Astrocyte of the cerebellum (primary cell): ENCODE measurements at regions not wholly inside any gene's neighbourhood (a gene's known extent, or its start where the extent isn't known, plus 50 kb on each side); places are given as distances from the start of the nearest gene placed in this dataset.

ENCODE experiments used
- DNase-seq: peaks from one replicate; pipeline ENCODE4 v3.0.0-alpha.2; 2011; ENCODE audit warnings: low read depth
- H3K4me3 ChIP-seq: 2 replicates; pipeline ENCODE4 v1.5.1; 2011; ENCODE audit warnings: mild to moderate bottlenecking, low read depth, low read length, moderate library complexity
- in situ Hi-C: cut with HindIII; loops from 2 replicates; pipeline ENCODE4 v1.10.0; 2017; ENCODE audit warnings: low sequenced_read_pairs
- TF ChIP-seq, protein P1 (sequence below): IDR thresholded peaks from 2 replicates; pipeline ENCODE4 v1.5.1; 2012; ENCODE audit warnings: low read length, low read depth, moderate library complexity, mild to moderate bottlenecking; ENCODE audit errors: missing control alignments

- TF ChIP-seq, protein P1, sequence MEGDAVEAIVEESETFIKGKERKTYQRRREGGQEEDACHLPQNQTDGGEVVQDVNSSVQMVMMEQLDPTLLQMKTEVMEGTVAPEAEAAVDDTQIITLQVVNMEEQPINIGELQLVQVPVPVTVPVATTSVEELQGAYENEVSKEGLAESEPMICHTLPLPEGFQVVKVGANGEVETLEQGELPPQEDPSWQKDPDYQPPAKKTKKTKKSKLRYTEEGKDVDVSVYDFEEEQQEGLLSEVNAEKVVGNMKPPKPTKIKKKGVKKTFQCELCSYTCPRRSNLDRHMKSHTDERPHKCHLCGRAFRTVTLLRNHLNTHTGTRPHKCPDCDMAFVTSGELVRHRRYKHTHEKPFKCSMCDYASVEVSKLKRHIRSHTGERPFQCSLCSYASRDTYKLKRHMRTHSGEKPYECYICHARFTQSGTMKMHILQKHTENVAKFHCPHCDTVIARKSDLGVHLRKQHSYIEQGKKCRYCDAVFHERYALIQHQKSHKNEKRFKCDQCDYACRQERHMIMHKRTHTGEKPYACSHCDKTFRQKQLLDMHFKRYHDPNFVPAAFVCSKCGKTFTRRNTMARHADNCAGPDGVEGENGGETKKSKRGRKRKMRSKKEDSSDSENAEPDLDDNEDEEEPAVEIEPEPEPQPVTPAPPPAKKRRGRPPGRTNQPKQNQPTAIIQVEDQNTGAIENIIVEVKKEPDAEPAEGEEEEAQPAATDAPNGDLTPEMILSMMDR: no peak
- H3K4me3 ChIP-seq: no peak overlapping the region
- in situ Hi-C loops: no loop called here
- no peak for DNase-seq
Observed at GRCh38 chr20:22214296-22214695, 370.1 kb downstream of the FOXA2 start.

DNA sequence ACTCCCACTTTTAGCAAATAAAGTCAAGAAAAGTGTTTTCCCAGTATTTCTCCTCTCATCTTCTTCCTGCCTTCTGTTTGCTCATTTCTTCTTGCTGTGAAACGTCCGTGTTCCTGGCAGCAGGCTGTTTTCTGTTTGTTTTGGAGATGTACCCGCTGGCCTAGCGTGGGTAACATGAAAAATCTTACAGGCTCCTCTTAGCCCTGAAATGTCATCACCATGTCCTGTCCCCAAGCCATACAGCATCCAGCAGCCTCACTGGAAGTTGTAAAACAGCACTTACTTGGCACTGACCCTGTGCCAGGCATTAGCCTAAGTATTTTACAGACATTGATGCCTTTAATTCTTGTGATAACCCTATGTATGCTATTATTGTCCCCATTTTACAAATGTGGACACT is 371.1 kb downstream of the FOXA2 start:
- in situ Hi-C loops: no loop called here
- TF ChIP-seq, protein P1: no peak
- DNase-seq: no peak
- no peak overlapping the region for H3K4me3 ChIP-seq

DNA sequence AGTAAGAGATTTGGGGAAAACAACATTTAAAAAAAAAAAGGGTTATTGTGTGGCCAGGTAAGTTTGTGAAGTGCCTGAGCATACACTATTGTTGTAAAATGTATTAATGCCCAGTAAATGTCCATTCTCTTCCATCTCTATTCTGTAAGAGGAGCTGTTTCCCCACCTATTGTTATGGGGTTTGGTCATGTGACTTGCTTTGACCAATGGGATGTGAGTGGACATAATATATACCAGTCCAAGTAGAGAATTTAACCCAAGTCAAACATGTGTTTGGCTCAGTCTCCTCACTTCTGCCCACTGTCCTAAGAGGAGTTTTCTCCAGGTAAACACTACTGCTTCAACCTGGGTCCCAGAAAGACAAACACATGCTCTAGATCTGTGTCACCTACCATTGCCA is 377.1 kb downstream of the FOXA2 start:
- in situ Hi-C loops: loop anchor here (5.0 kb wide), 1 partner anchor 45 kb away; no protein-coding TSS in a partner anchor
- no peak overlapping the region for H3K4me3 ChIP-seq
- TF ChIP-seq, protein P1: no peak
- no peak for DNase-seq

DNA sequence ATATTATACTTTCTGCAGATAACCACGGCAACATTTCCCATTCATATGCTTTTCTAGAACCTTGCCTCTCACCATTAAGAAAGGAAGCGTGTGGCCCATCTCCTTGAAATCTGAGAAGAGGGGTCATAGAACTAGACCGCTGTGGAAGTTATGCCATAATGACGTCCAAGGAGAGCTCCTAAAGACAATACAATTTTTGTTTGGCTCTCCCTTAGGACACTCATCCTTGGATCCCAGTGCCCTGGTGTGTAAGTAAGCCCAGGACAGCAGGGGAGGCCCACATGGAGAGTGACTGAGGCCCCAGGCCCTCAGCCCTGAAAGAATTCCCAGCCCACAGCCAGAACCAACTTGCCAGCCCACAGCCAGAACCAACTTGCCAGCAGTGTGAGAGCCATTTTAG is 379.6 kb downstream of the FOXA2 start:
- no peak for DNase-seq

DNA sequence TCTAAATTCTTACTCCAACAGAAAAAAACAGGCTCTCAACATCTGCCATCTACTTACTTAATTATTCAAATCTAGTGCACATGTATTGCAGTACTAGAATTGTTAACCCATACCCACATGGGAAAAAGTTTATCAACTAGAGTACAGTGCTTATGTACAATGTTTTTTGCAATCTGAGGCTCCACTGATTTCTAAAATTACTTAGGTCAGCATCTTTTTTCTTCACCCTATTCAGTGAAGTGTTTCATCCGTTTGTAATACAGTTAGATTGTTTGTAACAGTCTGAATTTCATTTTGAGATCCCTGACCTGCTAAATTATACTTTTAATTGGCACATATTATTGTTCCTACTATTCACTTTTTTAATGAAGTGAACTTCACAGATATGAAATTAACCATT is 402.2 kb downstream of the FOXA2 start:
- in situ Hi-C loops: no loop called here
- H3K4me3 ChIP-seq: no peak overlapping the region
- no peak for DNase-seq
- TF ChIP-seq, protein P1: no peak

More for the DNA sequence above, 379.6 kb downstream of the FOXA2 start:
- in situ Hi-C loops: loop anchor here (5.0 kb wide), 1 partner anchor 42 kb away; no protein-coding TSS in a partner anchor
- no peak overlapping the region for H3K4me3 ChIP-seq
- TF ChIP-seq, protein P1: no peak

DNA sequence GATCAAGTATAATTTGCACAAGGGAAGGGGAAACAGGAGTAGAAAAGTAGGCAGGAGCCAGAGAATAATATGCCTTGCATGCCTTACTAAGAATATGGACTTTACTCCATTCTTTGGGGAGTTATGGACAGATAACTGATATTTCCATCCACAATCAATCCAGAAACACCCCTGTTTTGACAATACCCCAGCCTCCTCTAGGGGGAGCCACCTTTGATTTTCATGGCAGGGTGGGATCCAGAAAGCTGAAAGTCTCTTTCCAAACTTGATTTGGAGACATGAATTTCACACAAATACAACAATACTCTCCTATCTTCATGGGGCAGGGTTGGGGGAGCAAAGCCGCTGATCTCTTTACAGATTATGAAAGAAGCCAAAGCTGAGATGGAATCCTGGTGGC is 404.1 kb downstream of the FOXA2 start:
- in situ Hi-C loops: no loop called here
- H3K4me3 ChIP-seq: no peak overlapping the region
- DNase-seq: no peak
- TF ChIP-seq, protein P1: no peak

DNA sequence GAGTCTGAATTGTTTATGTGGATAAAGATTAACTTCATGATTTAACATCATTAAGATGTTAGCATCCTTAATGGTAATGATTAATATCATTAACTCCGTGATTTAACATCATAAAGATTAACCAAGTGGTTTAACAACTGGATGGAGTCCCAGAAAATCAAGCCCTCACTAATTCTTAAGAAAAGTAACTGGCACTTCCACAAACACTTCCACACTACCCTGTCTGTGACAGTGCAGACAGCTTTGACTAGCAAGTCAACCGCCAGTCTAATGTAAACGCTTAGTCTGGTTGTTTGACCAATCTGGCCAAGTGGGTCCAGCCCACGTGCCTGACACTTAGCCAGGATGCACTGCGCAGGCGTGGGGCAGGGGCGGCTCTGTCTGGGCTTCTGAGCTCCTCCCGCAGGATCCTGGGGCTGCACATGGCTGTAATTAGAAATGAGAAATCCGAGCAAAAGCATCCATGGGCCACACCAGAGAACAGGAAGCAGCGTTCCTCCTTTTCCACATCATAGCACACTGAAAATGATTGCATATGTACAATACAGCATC is 424.2 kb downstream of the FOXA2 start:
- no peak overlapping the region for H3K4me3 ChIP-seq
- DNase-seq: no peak
- in situ Hi-C loops: loop anchor here (5.0 kb wide), 1 partner anchor 47 kb away; no protein-coding TSS in a partner anchor
- TF ChIP-seq, protein P1: no peak
